CD4-positive, alpha-beta T cell treated with Interleukin-4 for 1 hour (primary cell): ENCODE measurements at regions not wholly inside any gene's neighbourhood (a gene's known extent, or its start where the extent isn't known, plus 50 kb on each side); places are given as distances from the start of the nearest gene placed in this dataset.
"Not testable (repeated sequence)": the region's sequence is repeated elsewhere in the genome, so short reads cannot be mapped to it uniquely, and the experiment has no call there.

Source experiments
- DNase-seq, 2 donors: peaks; one replicate each; pipeline ENCODE4 v3.0.0-alpha.2; 2020 to 2022

- DNase-seq: no peak
These were observed 90.6 kb upstream of the BCL2L14 start for GRCh38 chr12:11980115-11980514.

- peak; percentile 35 to 91 for DNase-seq
These were observed 89.5 kb upstream of the BCL2L14 start for GRCh38 chr12:11981121-11981733.

DNA sequence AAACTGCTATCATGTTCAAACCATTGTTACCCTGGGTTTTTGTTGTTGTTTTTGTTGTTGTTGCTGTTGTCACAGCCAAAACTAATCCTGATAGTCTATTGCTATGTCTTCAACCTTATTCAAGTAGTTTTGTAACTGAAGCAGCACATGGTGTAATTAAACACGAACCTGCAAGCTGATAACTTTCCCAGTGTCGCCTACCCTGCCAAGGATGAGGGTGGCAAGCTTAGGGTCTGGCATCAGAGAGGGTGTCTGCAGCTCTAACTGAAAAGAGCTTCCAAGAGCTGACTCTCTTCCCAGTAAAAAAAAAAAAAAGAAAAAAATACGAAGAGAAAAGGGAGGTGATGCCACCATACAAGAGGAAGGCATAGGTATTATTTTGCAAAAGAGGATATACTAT lies 86.3 kb upstream of the BCL2L14 start:
- no peak for DNase-seq

- DNase-seq: no peak
These were observed 84.6 kb upstream of the BCL2L14 start for GRCh38 chr12:11986165-11986564.

GRCh38 chr12:11987901-11988300 lies 82.8 kb upstream of the BCL2L14 start:
- no peak for DNase-seq

- DNase-seq: no peak
These were observed 79.1 kb upstream of the BCL2L14 start for GRCh38 chr12:11991604-11992003.

DNA sequence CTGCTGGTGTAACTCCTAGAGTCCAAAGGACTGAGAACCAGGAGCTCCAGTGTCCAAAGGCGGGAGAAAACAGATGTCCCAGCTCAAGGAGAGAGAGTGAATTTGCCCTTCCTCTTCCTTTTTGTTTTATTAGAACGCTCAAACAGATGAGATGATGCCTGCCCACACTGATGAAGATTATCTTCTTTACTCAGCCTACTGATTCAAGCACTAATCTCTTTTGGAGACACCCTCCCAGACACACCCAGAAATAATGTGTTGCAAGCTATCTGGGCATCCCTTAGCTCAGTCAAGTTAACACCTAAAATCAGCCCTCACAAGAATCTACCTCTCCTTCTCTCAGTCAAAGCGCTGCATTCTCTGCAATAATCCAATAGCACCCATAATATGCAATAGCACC lies 78.2 kb upstream of the BCL2L14 start:
- no peak for DNase-seq

GRCh38 chr12:11998307-11998943 lies 72.3 kb upstream of the BCL2L14 start:
- DNase-seq: peak; percentile 65

DNA sequence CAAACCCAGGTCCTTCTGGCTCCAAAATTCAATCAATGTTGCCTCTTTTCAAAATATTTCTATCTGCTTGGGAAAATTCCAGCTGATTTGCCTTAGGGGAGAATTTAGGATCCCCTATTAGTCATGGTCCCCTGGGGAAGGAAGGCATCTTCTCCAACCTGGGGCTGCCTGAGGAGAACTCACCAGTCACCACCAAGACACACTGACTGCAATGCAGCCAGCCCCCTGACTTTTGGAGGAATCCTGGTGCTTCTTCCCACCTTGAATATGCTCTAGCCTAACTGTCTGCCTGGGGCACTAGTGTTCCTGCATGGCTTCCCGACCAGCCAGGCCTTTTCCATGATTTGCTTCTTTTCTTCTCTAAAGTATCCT lies 71.8 kb upstream of the BCL2L14 start:
- no peak for DNase-seq

- DNase-seq: no peak
These were observed 67.1 kb upstream of the BCL2L14 start for GRCh38 chr12:12003609-12004008.

- no peak for DNase-seq
These were observed 66.2 kb upstream of the BCL2L14 start for GRCh38 chr12:12004524-12004923.

- peak in 1 of 2 donors; percentile 34 for DNase-seq
These were observed 63.6 kb upstream of the BCL2L14 start for GRCh38 chr12:12007001-12007712.

- peak in 1 of 2 donors; percentile 35 for DNase-seq
These were observed 63.0 kb upstream of the BCL2L14 start for GRCh38 chr12:12007713-12008231.

DNA sequence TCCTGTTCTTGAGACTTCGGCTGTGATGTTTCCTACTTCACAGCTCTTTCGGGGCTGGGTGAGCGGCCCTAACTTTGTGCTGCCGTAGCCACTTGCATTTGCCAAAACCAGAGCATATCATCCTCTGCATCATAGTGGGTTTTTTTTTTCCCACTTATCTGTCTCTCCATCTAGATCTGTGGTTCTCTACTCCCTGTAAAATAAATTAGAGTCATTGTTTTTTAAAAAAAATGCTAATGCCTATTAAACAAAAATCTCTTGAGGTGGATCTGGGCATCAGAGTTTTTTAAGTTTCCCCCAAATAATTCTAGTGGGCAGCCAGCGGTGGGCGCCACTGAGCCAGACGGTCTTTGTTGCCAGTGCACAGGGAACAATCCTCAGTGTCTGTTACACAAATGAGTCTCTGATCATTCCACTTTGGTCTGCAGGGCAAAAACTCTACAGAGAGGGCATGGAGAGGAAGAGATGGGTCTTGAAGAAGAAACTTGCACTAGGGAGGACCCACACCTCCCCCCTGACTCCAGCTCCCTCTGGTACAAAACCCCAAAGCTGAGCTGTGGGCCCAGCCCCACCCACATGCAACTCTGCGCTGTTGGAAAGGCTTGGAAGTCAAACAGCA lies 62.4 kb upstream of the BCL2L14 start:
- DNase-seq: peak; percentile 47 to 63

DNA sequence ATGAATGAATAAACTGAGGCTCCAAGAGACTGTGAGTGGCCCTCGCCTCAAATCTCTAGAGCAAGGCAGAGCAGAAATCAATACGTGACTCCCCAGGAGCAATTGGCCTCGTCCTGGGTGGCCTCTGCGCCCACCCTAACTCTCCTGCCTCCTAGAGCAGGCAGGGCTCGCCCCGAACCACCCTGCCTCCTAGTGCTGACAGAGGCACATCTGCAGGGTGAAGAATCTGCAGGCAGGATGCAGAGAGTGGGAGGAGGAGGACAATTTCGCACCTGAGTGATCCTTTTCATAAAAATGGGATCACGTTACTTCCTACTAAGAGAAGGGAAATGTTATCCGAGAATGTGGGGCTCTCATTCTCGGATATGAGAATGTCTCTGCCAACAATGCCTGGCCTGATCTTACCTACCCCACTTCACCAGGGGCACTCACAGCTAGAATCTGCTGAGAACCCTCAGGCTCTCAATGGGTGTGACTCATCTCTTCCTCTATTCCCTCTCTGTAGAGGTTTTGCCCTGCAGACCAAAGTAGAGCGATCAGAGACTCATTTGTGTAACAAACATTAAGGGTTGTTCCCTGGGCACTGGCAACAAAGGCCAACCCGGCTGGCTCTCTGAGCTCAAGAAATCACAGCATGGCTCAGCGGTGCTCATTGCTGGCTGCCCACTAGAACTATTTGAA lies 61.7 kb upstream of the BCL2L14 start:
- DNase-seq: peak; percentile 48 to 58

DNA sequence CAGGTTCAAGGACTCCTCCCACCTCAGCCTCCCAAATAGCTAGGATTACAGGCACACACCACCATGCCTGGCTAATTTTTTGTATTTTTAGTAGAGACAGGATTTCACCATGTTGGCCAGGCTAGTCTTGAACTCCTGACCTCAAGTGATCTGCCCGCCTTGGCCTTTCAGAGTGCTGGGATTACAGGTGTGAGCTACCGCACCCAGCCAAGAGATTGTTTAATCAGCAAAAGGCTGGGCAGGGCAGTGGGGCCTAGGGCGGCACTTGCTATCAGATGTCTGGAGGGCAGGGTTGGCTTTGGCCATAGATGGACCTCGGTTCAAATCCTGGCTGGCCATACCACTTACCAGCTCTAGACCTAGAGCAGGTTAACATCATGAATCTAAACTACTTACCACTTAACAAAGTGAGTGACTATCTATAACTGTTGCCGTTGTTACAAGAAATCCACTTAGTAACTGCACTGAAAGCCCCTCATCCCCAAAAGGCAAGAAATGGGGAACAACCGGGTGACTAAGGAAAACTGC lies 60.9 kb upstream of the BCL2L14 start:
- DNase-seq: not testable (repeated sequence)

DNA sequence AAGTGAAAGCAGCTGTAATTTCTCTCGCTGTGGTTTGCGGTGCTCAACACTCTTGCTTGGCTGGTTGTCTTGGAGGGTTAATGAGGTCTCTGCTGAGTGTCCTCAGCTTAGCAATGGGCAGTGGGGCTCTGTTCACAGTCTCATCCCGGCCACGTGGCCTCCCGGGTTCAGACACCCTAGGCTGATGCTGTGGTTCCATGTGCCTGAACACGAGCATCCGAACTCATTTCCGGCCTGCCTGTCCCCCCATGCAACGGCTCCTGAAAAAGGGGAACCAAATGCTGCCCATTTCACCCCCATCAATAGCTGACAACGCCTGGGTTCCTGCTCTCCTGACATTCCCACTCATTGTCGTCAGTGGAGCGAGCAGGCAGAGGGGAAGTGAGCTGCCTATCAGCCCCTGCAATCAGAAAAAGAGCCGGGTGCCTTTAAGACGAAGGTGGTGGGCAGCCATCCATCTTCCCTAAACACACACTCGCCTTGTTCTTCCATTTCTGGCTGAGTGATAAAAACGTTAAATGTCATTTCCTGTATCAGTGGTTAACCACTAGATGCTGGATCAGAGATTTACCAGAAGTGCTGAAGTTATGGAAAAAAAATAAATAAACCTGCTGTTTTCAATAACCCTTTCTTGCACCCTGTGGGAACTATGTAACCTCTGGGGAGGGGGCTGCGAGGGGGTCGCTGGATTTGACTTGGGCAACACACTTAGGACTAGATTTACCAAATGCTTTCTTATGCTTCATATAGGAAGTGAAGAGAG lies 60.3 kb upstream of the BCL2L14 start:
- peak; percentile 66 to 68 for DNase-seq

- DNase-seq: no peak
These were observed 58.9 kb upstream of the BCL2L14 start for GRCh38 chr12:12011880-12012260.

DNA sequence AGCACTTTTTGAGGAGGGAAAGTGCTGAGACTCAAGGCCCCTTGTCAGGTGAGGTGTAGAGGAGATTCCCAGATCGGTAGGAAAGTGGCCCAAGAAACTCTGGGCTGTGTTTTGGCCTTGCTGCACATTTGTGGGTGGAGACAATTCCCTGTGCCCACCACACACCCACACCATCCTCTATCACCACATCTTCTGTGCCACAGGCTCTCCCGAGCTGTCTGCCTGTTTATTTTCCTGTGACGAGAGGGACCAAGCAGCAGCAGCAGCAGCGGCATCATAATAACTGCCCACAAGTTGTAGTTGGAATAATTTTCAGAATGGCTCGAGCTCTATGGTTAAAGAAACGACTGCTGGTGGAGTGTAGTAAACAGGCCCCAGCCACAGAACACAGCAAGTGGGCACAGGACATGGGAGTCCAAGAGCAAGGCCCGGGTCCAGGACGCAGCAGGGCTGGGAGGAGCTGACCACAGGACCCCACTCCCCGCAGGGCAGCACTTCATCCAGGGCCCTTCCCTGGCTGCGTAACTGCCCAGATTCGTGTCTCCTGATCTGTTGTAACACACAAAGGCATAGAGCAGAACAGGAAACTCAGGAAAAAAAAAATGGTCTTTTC lies 55.6 kb upstream of the BCL2L14 start:
- no peak for DNase-seq

- DNase-seq: no peak
These were observed 54.2 kb upstream of the BCL2L14 start for GRCh38 chr12:12016284-12017100.
